H1 (cell line): ENCODE measurements at regions not wholly inside any gene's neighbourhood (a gene's known extent, or its start where the extent isn't known, plus 50 kb on each side); places are given as distances from the start of the nearest gene placed in this dataset.

Experiments
- ASH2L ChIP-seq: fragments of 200-600, 300-600 bp; sonication (generic); IDR thresholded peaks from one replicate; pipeline ENCODE4 v1.7.1; 2017; ENCODE audit warnings: low read length
- CTCF ChIP-seq, 3 experiments: IDR thresholded peaks; 1 replicate in 2 of 3; 2 replicates in 1 of 3; pipeline versions ENCODE4 v1.5.1 to v1.6.1; 2011; ENCODE audit warnings: low read length in 3 of 3, mild to moderate bottlenecking in 3 of 3, inconsistent platforms in 2 of 3, low read depth in 1 of 3, moderate library complexity in 1 of 3; ENCODE audit not compliant: insufficient read depth in 1 of 3; ENCODE audit errors: control extremely low read depth in 1 of 3
- EZH2 ChIP-seq: fragments of 200-600 bp; sonication (generic); IDR thresholded peaks from 2 replicates; pipeline ENCODE4 v1.7.1; 2012; ENCODE audit warnings: low read depth, mild to moderate bottlenecking, moderate library complexity, low read length, inconsistent platforms; ENCODE audit not compliant: severe bottlenecking
- FOSL1 ChIP-seq: IDR thresholded peaks from 2 replicates; pipeline ENCODE4 v1.6.1; 2011; ENCODE audit warnings: mild to moderate bottlenecking, low read depth, low read length, moderate library complexity; ENCODE audit not compliant: insufficient read depth
- JUND ChIP-seq: IDR thresholded peaks from 2 replicates; pipeline ENCODE4 v1.6.1; 2011; ENCODE audit warnings: mild to moderate bottlenecking, improper control_type of control experiment, low read length
- POLR2A ChIP-seq, 2 experiments: IDR thresholded peaks; 1 replicate in 1 of 2; 2 replicates in 1 of 2; pipeline ENCODE4 v1.6.1; 2011; ENCODE audit warnings: low read depth in 2 of 2, low read length in 2 of 2, mild to moderate bottlenecking in 2 of 2; ENCODE audit errors: control extremely low read depth in 1 of 2
- POLR2AphosphoS5 ChIP-seq: IDR thresholded peaks from 2 replicates; pipeline ENCODE4 v1.6.1; 2011; ENCODE audit warnings: low read depth, low read length
- SP1 ChIP-seq: IDR thresholded peaks from 2 replicates; pipeline ENCODE4 v1.6.1; 2011; ENCODE audit warnings: low read depth, low read length
- TEAD4 ChIP-seq: IDR thresholded peaks from 2 replicates; pipeline ENCODE4 v1.6.1; 2012; ENCODE audit warnings: low read depth, low read length, inconsistent platforms, mixed read lengths
- USF2 ChIP-seq: IDR thresholded peaks from 2 replicates; pipeline ENCODE4 v1.6.1; 2011; ENCODE audit warnings: low read length, improper control_type of control experiment

- TF ChIP-seq TEAD4 (no peak), EZH2 (no peak), JUND (no peak), USF2 (no peak), POLR2A (IDR thresholded peaks at IDR 0.05; ENCODE audit: control extremely low read depth in 1 of 2, low read depth in 2 of 2, low read length in 2 of 2) (no peak), SP1 (no peak), CTCF (IDR thresholded peaks at IDR 0.05; ENCODE audit: control extremely low read depth in 1 of 3, insufficient read depth in 1 of 3, low read depth in 1 of 3, low read length in 3 of 3) (no peak), FOSL1 (no peak), POLR2AphosphoS5 (no peak), ASH2L (no peak)
These were observed 481.4 kb upstream of the CAMK1G start for GRCh38 chr1:209102120-209102519.
